Thyroid gland (tissue), 4 donors: ENCODE measurements at regions not wholly inside any gene's neighbourhood (a gene's known extent, or its start where the extent isn't known, plus 50 kb on each side); places are given as distances from the start of the nearest gene placed in this dataset.

Experiments
- POLR2A ChIP-seq, 2 donors: fragments of 450-650 bp; IDR thresholded peaks; one replicate each; pipeline ENCODE4 v1.6.1; 2017; ENCODE audit warnings: antibody characterized with exemption in 2 of 2, mild to moderate bottlenecking in 2 of 2, moderate library complexity in 1 of 2
- TF ChIP-seq, protein P1 (sequence below), 6 experiments: fragments of 200-600 bp in 3 of 6; fragments of 450-650 bp in 3 of 6; sonication (generic) in 3 of 6; IDR thresholded peaks; one replicate each; pipeline ENCODE4 v1.5.1; 2016 to 2019; ENCODE audit warnings: antibody characterized with exemption in 6 of 6, mild to moderate bottlenecking in 2 of 6, inconsistent platforms in 1 of 6, moderate library complexity in 1 of 6

GRCh38 chr6:144630857-144631256 is 345.7 kb downstream of the UTRN start:
- TF ChIP-seq POLR2A (IDR thresholded peaks at IDR 0.05) = no peak
- TF ChIP-seq, protein P1, sequence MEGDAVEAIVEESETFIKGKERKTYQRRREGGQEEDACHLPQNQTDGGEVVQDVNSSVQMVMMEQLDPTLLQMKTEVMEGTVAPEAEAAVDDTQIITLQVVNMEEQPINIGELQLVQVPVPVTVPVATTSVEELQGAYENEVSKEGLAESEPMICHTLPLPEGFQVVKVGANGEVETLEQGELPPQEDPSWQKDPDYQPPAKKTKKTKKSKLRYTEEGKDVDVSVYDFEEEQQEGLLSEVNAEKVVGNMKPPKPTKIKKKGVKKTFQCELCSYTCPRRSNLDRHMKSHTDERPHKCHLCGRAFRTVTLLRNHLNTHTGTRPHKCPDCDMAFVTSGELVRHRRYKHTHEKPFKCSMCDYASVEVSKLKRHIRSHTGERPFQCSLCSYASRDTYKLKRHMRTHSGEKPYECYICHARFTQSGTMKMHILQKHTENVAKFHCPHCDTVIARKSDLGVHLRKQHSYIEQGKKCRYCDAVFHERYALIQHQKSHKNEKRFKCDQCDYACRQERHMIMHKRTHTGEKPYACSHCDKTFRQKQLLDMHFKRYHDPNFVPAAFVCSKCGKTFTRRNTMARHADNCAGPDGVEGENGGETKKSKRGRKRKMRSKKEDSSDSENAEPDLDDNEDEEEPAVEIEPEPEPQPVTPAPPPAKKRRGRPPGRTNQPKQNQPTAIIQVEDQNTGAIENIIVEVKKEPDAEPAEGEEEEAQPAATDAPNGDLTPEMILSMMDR (IDR thresholded peaks at IDR 0.05) = no peak
